ENCODE measurements at regions not wholly inside any gene's neighbourhood (a gene's known extent, or its start where the extent isn't known, plus 50 kb on each side); places are given as distances from the start of the nearest gene placed in this dataset.
"Not testable (repeated sequence)": the region's sequence is repeated elsewhere in the genome, so short reads cannot be mapped to it uniquely, and the experiment has no call there.

DNA sequence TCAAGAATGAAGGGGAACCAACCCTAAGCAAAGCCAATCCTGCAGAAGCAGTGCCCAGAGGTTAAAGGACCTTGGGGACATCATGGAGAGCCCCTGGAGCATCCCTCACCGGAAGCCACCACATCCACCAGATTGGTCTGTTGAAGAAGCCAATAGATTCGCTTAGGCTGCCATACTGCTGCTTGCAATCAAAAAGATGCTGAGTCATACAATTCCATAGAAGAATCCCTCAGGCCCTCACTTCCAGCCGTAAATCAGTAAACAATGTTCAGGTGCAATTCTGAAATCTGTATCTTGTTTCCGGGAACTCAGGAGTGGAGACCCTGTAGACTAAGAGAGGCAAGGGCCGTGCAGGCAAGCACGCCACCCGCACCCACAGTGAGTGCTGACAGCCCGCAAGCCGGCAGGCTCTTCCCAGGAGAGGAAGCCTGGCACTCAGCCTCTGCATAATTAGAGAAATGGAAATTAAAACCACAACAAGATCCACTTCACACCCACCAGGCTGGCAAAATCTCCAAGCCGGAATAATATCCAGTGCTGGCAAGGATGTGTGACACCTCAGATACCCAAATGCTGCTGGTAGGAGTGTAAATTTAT, 156.4 kb upstream of the FOXD4L5 start:
- not testable (repeated sequence) for H3K4me3 ChIP-seq (ENCODE audit: low read depth, low read length); H3K27ac ChIP-seq (ENCODE audit: low read depth); H3K36me3 ChIP-seq (ENCODE audit: insufficient read depth); DNase-seq (ENCODE audit: extremely low spot score); H3K4me1 ChIP-seq (ENCODE audit: insufficient read depth)
- 88% methylated on average over 10 of the region's 10 CpGs for WGBS

DNA sequence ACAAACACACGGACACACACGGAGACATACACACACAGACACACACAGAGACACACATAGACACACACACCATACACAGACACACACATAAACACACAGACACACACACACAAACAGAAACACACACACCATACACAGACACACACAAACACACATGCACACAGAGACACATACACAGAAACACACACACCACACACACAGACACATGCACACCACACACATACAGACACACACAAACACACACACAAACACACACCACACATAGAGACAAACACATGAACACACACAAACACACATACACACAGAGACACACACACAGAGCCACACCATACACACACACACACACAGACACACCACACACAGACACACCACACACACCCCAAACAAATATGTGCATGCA, 152.7 kb upstream of the FOXD4L5 start:
- no peaks in the 10 kb centered on the region for H3K36me3 ChIP-seq (ENCODE audit: insufficient read depth)
- DNase-seq (ENCODE audit: extremely low spot score) = no peak
- WGBS = 67% methylated on average over 2 of the region's 2 CpGs
- no peaks in the 10 kb centered on the region for H3K4me1 ChIP-seq (ENCODE audit: insufficient read depth)
- no peak overlapping the region for H3K4me3 ChIP-seq (ENCODE audit: low read depth, low read length)
- no peak overlapping the region for H3K27ac ChIP-seq (ENCODE audit: low read depth)

DNA sequence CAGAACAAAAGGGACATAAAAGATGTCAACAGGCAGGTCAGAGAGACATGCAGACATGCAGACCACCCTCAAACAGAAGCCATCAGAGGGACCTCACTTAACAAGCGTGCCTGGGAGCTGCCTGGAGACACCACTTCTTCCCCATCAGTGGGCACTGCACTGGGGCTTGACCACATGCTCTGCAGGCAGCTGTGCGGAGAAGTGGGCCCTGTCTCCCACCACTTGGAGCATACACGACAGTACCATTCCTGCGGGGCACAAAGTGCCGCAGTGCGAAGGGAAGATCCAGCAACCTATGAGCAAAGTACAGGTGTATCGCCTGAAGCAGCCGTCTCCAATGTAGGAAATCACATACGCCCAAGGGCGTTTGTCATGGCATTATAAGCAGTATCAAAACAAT, 150.5 kb upstream of the FOXD4L5 start:
- 81% methylated on average over 10 of the region's 10 CpGs for WGBS

DNA sequence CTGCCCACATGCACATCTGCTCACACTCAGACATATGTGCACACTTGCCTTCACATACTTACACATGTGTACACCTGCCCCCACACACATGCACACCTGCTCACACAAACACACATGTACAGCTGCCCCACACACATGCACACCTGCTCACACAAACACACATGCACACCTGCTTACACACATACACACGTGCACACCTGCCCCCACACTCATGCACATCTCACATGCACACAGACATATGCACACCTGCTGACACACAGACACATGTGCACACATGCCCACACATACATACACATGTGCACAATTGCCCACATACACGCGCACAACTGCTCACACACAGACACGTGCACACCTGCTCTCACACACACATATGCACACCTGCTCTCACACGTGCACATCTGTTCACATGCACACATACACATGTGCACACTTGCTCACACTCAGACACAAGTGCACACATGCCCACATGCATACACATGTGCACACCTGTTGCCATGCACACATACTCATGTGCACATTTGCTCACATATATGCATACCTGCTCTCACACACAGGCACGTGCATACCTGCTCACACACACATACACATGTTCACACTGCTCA, 147.8 kb upstream of the FOXD4L5 start:
- 89% methylated on average over 6 of the region's 6 CpGs for WGBS
- H3K27ac ChIP-seq (ENCODE audit: low read depth) = no peak overlapping the region
- no peak overlapping the region for H3K4me3 ChIP-seq (ENCODE audit: low read depth, low read length)
- no peaks in the 10 kb centered on the region for H3K36me3 ChIP-seq (ENCODE audit: insufficient read depth)
- no peak for DNase-seq (ENCODE audit: extremely low spot score)
- no peaks in the 10 kb centered on the region for H3K4me1 ChIP-seq (ENCODE audit: insufficient read depth)

More for the DNA sequence above, 150.5 kb upstream of the FOXD4L5 start:
- no peak for DNase-seq (ENCODE audit: extremely low spot score)
- no peaks in the 10 kb centered on the region for H3K4me1 ChIP-seq (ENCODE audit: insufficient read depth)
- no peak overlapping the region for H3K4me3 ChIP-seq (ENCODE audit: low read depth, low read length)
- no peaks in the 10 kb centered on the region for H3K36me3 ChIP-seq (ENCODE audit: insufficient read depth)
- H3K27ac ChIP-seq (ENCODE audit: low read depth) = no peak overlapping the region

DNA sequence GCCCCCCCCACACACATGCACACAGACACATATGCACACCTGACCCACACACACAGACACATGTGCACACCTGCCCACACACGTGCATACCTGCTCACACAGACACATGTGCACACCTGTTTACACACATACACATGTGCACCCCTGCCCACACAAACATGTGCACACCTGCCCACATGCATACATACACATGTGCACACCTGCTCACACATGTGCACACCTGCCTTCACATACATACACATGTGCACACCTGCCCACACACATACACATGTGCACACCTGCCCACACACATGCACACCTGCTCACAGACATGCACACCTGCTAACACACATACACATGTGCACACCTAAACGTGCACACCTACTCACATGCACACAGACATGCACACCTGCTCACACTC, 147.0 kb upstream of the FOXD4L5 start:
- no peak overlapping the region for H3K27ac ChIP-seq (ENCODE audit: low read depth)
- no peaks in the 10 kb centered on the region for H3K36me3 ChIP-seq (ENCODE audit: insufficient read depth)
- H3K4me3 ChIP-seq (ENCODE audit: low read depth, low read length) = no peak overlapping the region
- 84% methylated on average over 2 of the region's 2 CpGs for WGBS
- H3K4me1 ChIP-seq (ENCODE audit: insufficient read depth) = no peaks in the 10 kb centered on the region
- DNase-seq (ENCODE audit: extremely low spot score) = no peak

DNA sequence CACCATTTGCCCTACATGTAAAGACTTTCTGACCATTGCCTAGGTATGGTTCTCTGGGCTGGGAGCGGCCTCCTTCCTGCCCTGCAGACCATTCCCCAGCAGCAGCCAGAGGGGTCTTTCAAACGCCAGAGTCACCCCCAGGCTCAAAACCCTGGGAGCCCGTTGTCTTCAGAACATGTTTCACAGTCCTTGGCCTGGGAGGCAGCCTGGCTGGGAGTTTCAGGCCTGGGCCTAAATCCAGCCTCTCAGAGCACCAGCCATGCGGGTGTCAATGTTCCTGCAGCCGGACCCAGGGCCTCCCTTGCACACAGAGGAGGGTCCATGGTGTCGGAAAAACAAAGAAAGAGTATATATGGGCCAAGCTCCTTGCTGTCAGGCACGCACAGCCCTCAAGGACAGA, 145.2 kb upstream of the FOXD4L5 start:
- no peak overlapping the region for H3K4me3 ChIP-seq (ENCODE audit: low read depth, low read length)
- WGBS = 74% methylated on average over 7 of the region's 7 CpGs
- no peaks in the 10 kb centered on the region for H3K36me3 ChIP-seq (ENCODE audit: insufficient read depth)
- H3K27ac ChIP-seq (ENCODE audit: low read depth) = no peak overlapping the region
- H3K4me1 ChIP-seq (ENCODE audit: insufficient read depth) = no peaks in the 10 kb centered on the region
- DNase-seq (ENCODE audit: extremely low spot score) = no peak

DNA sequence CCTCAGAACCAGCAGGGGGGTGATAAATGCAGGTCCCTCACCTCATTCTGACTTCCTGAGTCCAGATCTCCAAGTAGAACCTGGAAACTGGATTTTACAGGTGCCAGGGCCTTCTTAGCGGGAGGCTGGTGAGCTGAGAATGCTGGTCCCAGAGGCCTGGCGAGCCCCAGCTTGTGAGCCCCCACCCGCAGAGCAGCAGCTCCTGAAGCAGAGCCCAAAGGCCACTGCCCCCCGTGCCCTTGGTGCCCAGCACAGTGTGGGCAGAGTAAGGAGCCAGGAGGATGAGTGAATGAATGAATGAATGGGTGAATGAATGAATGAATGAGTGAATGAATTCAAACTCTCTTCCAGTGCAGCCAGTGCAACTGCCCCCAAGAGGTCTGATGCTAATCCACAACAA, 142.4 kb upstream of the FOXD4L5 start:
- 80% methylated on average over 4 of the region's 4 CpGs for WGBS

DNA sequence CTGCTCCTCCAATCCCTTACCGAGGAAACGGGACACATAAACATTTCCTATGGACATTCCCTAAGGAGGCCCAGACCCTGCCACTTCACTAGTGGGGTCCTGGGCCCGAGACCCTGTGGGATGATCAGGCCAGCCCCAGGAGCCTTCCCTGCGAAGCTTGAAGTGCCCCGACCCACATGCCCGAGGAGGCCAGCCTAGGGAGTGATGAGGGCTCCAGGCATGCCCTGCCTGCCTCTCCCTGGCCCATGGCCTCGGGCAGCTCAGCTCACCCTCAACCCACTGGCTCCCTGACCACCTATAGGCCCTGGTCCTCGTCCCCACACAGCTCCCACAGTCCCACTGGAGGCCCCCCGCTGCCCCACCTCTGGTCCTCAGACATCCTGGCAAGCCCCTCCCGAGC, 141.8 kb upstream of the FOXD4L5 start:
- not testable (repeated sequence) for H3K4me3 ChIP-seq (ENCODE audit: low read depth, low read length); DNase-seq (ENCODE audit: extremely low spot score); H3K36me3 ChIP-seq (ENCODE audit: insufficient read depth); H3K27ac ChIP-seq (ENCODE audit: low read depth); H3K4me1 ChIP-seq (ENCODE audit: insufficient read depth)
- WGBS = 75% methylated on average over 10 of the region's 10 CpGs

More for the DNA sequence above, 142.4 kb upstream of the FOXD4L5 start:
- DNase-seq (ENCODE audit: extremely low spot score); H3K27ac ChIP-seq (ENCODE audit: low read depth); H3K4me1 ChIP-seq (ENCODE audit: insufficient read depth); H3K36me3 ChIP-seq (ENCODE audit: insufficient read depth); H3K4me3 ChIP-seq (ENCODE audit: low read depth, low read length): not testable (repeated sequence)

DNA sequence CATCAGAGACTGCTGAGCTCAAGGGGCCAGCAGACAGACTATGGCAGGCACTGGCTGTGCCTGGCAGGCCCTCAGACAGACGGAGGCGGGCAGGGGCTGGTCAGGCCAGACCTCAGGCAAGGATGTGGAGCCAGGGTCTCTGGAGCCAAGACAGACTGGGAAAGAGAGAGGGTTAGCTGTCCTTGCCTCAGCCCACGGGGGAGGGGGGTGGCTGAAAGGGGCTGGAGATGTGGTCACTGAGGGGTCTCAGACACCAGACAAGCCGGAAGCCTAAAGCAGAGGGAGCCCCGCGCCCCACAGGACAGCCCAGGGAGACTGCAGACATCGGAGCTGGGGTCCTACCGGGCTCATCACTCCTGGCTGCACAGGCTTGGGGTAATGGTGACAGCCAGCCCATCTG, 141.2 kb upstream of the FOXD4L5 start:
- 88% methylated on average over 8 of the region's 8 CpGs for whole genome bisulfite sequencing
- no peak for DNase-seq (ENCODE audit: extremely low spot score)
- no peaks in the 10 kb centered on the region for H3K4me1 ChIP-seq (ENCODE audit: insufficient read depth)
- H3K4me3 ChIP-seq (ENCODE audit: low read depth, low read length) = no peak overlapping the region
- H3K36me3 ChIP-seq (ENCODE audit: insufficient read depth) = no peaks in the 10 kb centered on the region
- H3K27ac ChIP-seq (ENCODE audit: low read depth) = no peak overlapping the region

DNA sequence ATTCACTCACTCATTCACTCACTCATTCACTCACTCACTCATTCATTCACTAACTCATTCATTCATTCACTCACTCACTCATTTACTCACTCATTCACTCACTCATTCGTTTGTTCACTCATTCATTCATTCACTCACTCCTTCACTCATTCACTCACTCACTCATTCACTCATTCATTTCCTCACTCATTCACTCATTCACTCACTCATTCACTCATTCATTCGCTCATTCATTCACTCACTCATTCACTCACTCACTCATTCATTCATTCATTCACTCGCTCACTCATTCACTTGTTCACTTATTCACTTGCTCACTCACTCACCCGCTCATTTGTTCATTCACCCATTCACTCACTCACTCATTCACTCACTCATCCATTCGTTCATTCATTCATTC, 140.2 kb upstream of the FOXD4L5 start:
- not testable (repeated sequence) for H3K36me3 ChIP-seq (ENCODE audit: insufficient read depth); H3K4me3 ChIP-seq (ENCODE audit: low read depth, low read length)
- WGBS = 49% methylated on average over 5 of the region's 5 CpGs

DNA sequence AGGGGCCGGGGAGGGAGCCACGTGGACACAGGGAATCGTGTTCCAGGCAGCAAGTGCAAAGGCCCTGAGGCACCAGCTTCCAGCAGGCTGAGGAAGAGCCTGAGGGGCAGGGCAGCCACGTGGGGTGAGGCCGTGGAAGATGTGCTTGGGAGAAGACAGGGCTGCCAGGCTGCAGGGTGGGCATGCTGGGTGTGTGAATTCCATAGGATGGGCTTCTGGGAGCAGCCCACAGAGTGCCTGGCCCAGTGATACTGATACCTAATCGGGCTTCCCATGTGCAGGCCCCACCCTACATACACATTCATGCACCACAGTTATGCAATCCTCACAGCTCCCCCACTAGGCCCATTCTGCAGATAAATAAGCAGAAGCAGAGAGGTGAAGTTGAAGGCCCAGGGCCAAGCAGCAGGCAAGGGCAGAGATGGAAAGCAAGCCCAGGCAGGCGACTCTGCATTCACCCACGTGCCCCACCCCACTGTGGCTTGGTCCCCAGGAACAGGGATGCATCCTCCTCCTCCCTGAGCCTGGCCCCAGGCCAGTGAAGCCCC, 139.5 kb upstream of the FOXD4L5 start:
- H3K4me3 ChIP-seq (ENCODE audit: low read depth, low read length); H3K4me1 ChIP-seq (ENCODE audit: insufficient read depth); DNase-seq (ENCODE audit: extremely low spot score); H3K27ac ChIP-seq (ENCODE audit: low read depth); H3K36me3 ChIP-seq (ENCODE audit: insufficient read depth): not testable (repeated sequence)
- 74% methylated on average over 8 of the region's 8 CpGs for WGBS

More for the DNA sequence above, 140.2 kb upstream of the FOXD4L5 start:
- not testable (repeated sequence) for H3K27ac ChIP-seq (ENCODE audit: low read depth); DNase-seq (ENCODE audit: extremely low spot score); H3K4me1 ChIP-seq (ENCODE audit: insufficient read depth)

DNA sequence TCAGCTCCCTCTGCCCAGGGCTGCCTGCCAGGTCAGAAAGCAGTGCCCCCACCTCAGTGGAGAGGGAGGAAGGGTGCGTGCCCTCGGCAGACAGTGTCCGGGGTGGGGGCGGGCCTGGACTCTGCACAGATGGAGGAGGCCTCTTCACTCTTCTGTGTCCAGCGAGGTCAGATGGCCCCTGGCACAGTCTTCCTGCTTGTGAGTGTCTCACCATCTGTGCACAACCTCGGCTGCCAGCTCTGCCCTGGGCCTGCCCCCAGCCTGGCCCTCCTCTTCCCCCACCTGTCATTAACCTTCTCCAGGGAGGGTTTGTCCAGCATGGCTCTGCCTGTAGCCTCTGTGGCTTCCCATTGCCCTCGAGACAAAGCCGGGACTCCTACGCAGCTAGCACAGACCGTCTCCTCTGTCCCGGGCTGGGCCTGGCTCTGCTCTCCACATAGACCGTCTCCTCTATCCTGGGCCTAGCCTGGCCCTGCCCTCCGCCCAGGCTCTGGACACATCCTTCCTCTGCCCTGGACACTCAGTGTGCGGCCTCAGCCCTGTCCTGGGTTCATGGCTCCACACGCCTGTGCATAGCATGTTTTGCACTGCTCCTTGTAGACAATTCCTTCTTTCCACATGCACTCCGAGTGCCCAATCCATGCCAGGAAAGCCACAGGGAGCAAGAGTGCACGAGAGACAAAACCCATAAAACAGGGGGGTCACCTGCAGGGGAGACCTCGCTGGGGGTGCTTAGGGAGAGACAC, 138.9 kb upstream of the FOXD4L5 start:
- not testable (repeated sequence) for H3K4me3 ChIP-seq (ENCODE audit: low read depth, low read length); H3K36me3 ChIP-seq (ENCODE audit: insufficient read depth); DNase-seq (ENCODE audit: extremely low spot score); H3K4me1 ChIP-seq (ENCODE audit: insufficient read depth); H3K27ac ChIP-seq (ENCODE audit: low read depth)
- 87% methylated on average over 18 of the region's 18 CpGs for WGBS

DNA sequence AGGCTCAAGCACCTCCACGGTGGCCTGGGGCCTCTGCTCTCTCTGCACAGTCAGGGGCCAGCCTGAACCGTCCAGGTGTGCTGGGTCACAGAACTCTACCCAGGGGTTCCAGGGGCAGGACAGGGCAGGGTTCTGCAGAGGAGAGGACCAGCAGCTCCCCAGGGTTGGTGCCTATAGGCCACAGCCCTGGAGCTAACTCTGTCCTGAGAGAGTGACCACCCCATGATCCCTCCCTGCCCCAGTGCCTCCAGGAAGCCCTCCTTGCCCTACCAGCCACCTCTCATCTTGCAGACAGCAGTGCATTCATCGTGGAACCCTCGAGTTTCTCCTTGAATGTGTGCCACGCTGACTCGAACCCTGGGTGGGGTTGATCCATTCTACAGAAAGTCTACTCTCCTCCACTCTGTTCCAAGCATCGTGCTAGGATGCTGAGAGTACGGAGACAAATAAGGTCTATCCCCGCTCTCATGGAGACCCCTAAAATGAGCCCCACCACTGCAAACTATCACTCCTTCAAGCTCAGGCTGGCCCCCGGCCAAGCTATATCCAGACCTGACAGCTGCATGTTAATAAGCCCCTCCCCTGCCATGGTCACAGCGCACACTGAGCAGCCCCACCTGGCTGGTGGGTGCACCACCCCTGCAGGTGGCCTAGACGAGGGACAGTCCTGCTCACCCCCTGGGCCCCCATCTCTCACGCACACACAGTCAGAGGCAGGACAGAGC, 138.1 kb upstream of the FOXD4L5 start:
- DNase-seq (ENCODE audit: extremely low spot score); H3K4me1 ChIP-seq (ENCODE audit: insufficient read depth); H3K4me3 ChIP-seq (ENCODE audit: low read depth, low read length); H3K36me3 ChIP-seq (ENCODE audit: insufficient read depth); H3K27ac ChIP-seq (ENCODE audit: low read depth): not testable (repeated sequence)
- WGBS = 80% methylated on average over 12 of the region's 13 CpGs
